GM18511 (cell line): ENCODE measurements at regions not wholly inside any gene's neighbourhood (a gene's known extent, or its start where the extent isn't known, plus 50 kb on each side); places are given as distances from the start of the nearest gene placed in this dataset.
A peak's percentile ranks its signal among the peaks of the same experiment; 100 is the strongest.
"Not testable (repeated sequence)": the region's sequence is repeated elsewhere in the genome, so short reads cannot be mapped to it uniquely, and the experiment has no call there.

Experiments used
- ATAC-seq: cut with Tn5 transposase; IDR thresholded peaks from one replicate; pipeline ENCODE4 v1.9.1; 2021; ENCODE audit warnings: mild to moderate bottlenecking, moderate library complexity; ENCODE audit not compliant: unreplicated experiment

- ATAC-seq = no peak
Measured at GRCh38 chr2:48180557-48180956, 133.9 kb upstream of the FOXN2 start.

GRCh38 chr2:48183276-48183675 lies 131.2 kb upstream of the FOXN2 start:
- no peak for ATAC-seq

GRCh38 chr2:48183991-48184390 lies 130.5 kb upstream of the FOXN2 start:
- no peak for ATAC-seq

- no peak for ATAC-seq
Measured at GRCh38 chr2:48187503-48187902, 127.0 kb upstream of the FOXN2 start.

GRCh38 chr2:48189552-48190228 lies 124.8 kb upstream of the FOXN2 start:
- ATAC-seq = no peak

- no peak for ATAC-seq
Measured at GRCh38 chr2:48190230-48190629, 124.3 kb upstream of the FOXN2 start.

- no peak for ATAC-seq
Measured at GRCh38 chr2:48194641-48195040, 119.8 kb upstream of the FOXN2 start.

GRCh38 chr2:48195169-48195568 lies 119.3 kb upstream of the FOXN2 start:
- ATAC-seq = no peak

- ATAC-seq = no peak
Measured at GRCh38 chr2:48197618-48198017, 116.9 kb upstream of the FOXN2 start.

GRCh38 chr2:48198371-48198770 lies 116.1 kb upstream of the FOXN2 start:
- ATAC-seq = no peak

- no peak for ATAC-seq
Measured at GRCh38 chr2:48199070-48199469, 115.4 kb upstream of the FOXN2 start.

- ATAC-seq = peak; percentile 72
Measured at GRCh38 chr2:48200620-48201293, 113.7 kb upstream of the FOXN2 start.

GRCh38 chr2:48201435-48201834 lies 113.0 kb upstream of the FOXN2 start:
- ATAC-seq = not testable (repeated sequence)

- ATAC-seq = no peak
Measured at GRCh38 chr2:48202863-48203642, 111.4 kb upstream of the FOXN2 start.

- ATAC-seq = no peak
Measured at GRCh38 chr2:48203668-48204067, 110.8 kb upstream of the FOXN2 start.

GRCh38 chr2:48204750-48205136 lies 109.7 kb upstream of the FOXN2 start:
- no peak for ATAC-seq

- ATAC-seq = peak; percentile 77
Measured at GRCh38 chr2:48205137-48205798, 109.2 kb upstream of the FOXN2 start.

- ATAC-seq = not testable (repeated sequence)
Measured at GRCh38 chr2:48206056-48206656, 108.3 kb upstream of the FOXN2 start.

- no peak for ATAC-seq
Measured at GRCh38 chr2:48207201-48207641, 107.3 kb upstream of the FOXN2 start.

- ATAC-seq = no peak
Measured at GRCh38 chr2:48207851-48208250, 106.6 kb upstream of the FOXN2 start.
